ENCODE measurements at regions not wholly inside any gene's neighbourhood (a gene's known extent, or its start where the extent isn't known, plus 50 kb on each side); places are given as distances from the start of the nearest gene placed in this dataset.

- no peak for TF ChIP-seq ZBTB7A (tag by site-specific recombination; IDR thresholded peaks at IDR 0.05; ENCODE audit: low read depth)
- no peak for TF ChIP-seq ZNF596 (tag by site-specific recombination; IDR thresholded peaks at IDR 0.05)
Observed at GRCh38 chr2:199690225-199690624, 160.8 kb downstream of the FTCDNL1 start.

Data from HEK293 (cell line).